Sigmoid colon (tissue), 4 donors: ENCODE measurements at regions not wholly inside any gene's neighbourhood (a gene's known extent, or its start where the extent isn't known, plus 50 kb on each side); places are given as distances from the start of the nearest gene placed in this dataset.

Source experiments
- CTCF ChIP-seq, 4 experiments: fragments of 450-650 bp in 3 of 4; fragments of 200-600 bp in 1 of 4; IDR thresholded peaks; one replicate each; pipeline ENCODE4 v1.5.1; 2016 to 2019; ENCODE audit warnings: antibody characterized with exemption in 4 of 4, mild to moderate bottlenecking in 3 of 4, moderate library complexity in 2 of 4
- POLR2AphosphoS5 ChIP-seq, 4 donors: sonication (generic); formaldehyde crosslinking; IDR thresholded peaks; one replicate each; pipeline ENCODE4 v1.6.1; 2017; ENCODE audit warnings: antibody characterized with exemption in 4 of 4

- TF ChIP-seq CTCF (IDR thresholded peaks at IDR 0.05): no peak
- TF ChIP-seq POLR2AphosphoS5 (IDR thresholded peaks at IDR 0.05): no peak
These were observed 261.8 kb downstream of the ATP23 start for GRCh38 chr12:58202933-58203718.
